HG03108 (cell line): ENCODE measurements at regions not wholly inside any gene's neighbourhood (a gene's known extent, or its start where the extent isn't known, plus 50 kb on each side); places are given as distances from the start of the nearest gene placed in this dataset.
"Not testable (repeated sequence)": the region's sequence is repeated elsewhere in the genome, so short reads cannot be mapped to it uniquely, and the experiment has no call there.

ENCODE experiments used
- ATAC-seq: cut with Tn5 transposase; IDR thresholded peaks from one replicate; pipeline ENCODE4 v1.9.1; 2021; ENCODE audit warnings: moderate library complexity; ENCODE audit not compliant: unreplicated experiment

- ATAC-seq, result no peak
Measured at GRCh38 chrX:43188296-43188695, 410.3 kb upstream of the PPP1R2C start.

- no peak for ATAC-seq
Measured at GRCh38 chrX:43211570-43211969, 433.6 kb upstream of the PPP1R2C start.

GRCh38 chrX:43218198-43218597 is 437.9 kb upstream of the MAOA start:
- no peak for ATAC-seq

- no peak for ATAC-seq
Measured at GRCh38 chrX:43224496-43224895, 431.6 kb upstream of the MAOA start.

GRCh38 chrX:43225626-43226328 is 430.3 kb upstream of the MAOA start:
- no peak for ATAC-seq

GRCh38 chrX:43238461-43238945 is 417.6 kb upstream of the MAOA start:
- no peak for ATAC-seq

- ATAC-seq, result no peak
Measured at GRCh38 chrX:43239356-43239755, 416.7 kb upstream of the MAOA start.

GRCh38 chrX:43255596-43255995 is 400.5 kb upstream of the MAOA start:
- ATAC-seq, result no peak

GRCh38 chrX:43266487-43266886 is 389.6 kb upstream of the MAOA start:
- no peak for ATAC-seq

GRCh38 chrX:43267652-43268051 is 388.4 kb upstream of the MAOA start:
- no peak for ATAC-seq

- no peak for ATAC-seq
Measured at GRCh38 chrX:43269201-43269600, 386.9 kb upstream of the MAOA start.

- no peak for ATAC-seq
Measured at GRCh38 chrX:43277879-43278278, 378.2 kb upstream of the MAOA start.

- ATAC-seq, result no peak
Measured at GRCh38 chrX:43278440-43278839, 377.7 kb upstream of the MAOA start.

- no peak for ATAC-seq
Measured at GRCh38 chrX:43279341-43279808, 376.7 kb upstream of the MAOA start.

GRCh38 chrX:43283187-43283586 is 372.9 kb upstream of the MAOA start:
- no peak for ATAC-seq

GRCh38 chrX:43311625-43312024 is 344.5 kb upstream of the MAOA start:
- ATAC-seq, result not testable (repeated sequence)

GRCh38 chrX:43313035-43313434 is 343.1 kb upstream of the MAOA start:
- ATAC-seq, result no peak

GRCh38 chrX:43314525-43314924 is 341.6 kb upstream of the MAOA start:
- no peak for ATAC-seq

- no peak for ATAC-seq
Measured at GRCh38 chrX:43315622-43316021, 340.5 kb upstream of the MAOA start.

- ATAC-seq, result no peak
Measured at GRCh38 chrX:43316146-43316545, 340.0 kb upstream of the MAOA start.

- ATAC-seq, result no peak
Measured at GRCh38 chrX:43317378-43317777, 338.7 kb upstream of the MAOA start.

- no peak for ATAC-seq
Measured at GRCh38 chrX:43328358-43328946, 327.6 kb upstream of the MAOA start.

GRCh38 chrX:43333543-43333942 is 322.6 kb upstream of the MAOA start:
- no peak for ATAC-seq
